GM12875 (cell line): ENCODE measurements at regions not wholly inside any gene's neighbourhood (a gene's known extent, or its start where the extent isn't known, plus 50 kb on each side); places are given as distances from the start of the nearest gene placed in this dataset.

Source experiments
- H3K4me3 ChIP-seq: one replicate; pipeline ENCODE4 v1.5.1; 2011; ENCODE audit warnings: low read depth, low read length, control low read depth
- CTCF ChIP-seq: IDR thresholded peaks from 2 replicates; pipeline ENCODE4 v1.5.1; 2011; ENCODE audit warnings: low read depth, mild to moderate bottlenecking, control low read depth, inconsistent platforms, low read length, moderate library complexity, borderline replicate concordance; ENCODE audit not compliant: insufficient read depth

GRCh38 chr5:53367727-53368126 lies 112.7 kb upstream of the FST start:
- no peak for TF ChIP-seq CTCF
- no peak overlapping the region for H3K4me3 ChIP-seq

- no peak for TF ChIP-seq CTCF
- H3K4me3 ChIP-seq, result no peak overlapping the region
These were observed 111.9 kb upstream of the FST start for GRCh38 chr5:53368516-53368915.

GRCh38 chr5:53368966-53369605 lies 111.3 kb upstream of the FST start:
- H3K4me3 ChIP-seq, result no peak overlapping the region
- no peak for TF ChIP-seq CTCF

GRCh38 chr5:53369681-53370080 lies 110.7 kb upstream of the FST start:
- H3K4me3 ChIP-seq, result no peak overlapping the region
- no peak for TF ChIP-seq CTCF

GRCh38 chr5:53373451-53374158 lies 106.8 kb upstream of the FST start:
- no peak for TF ChIP-seq CTCF
- no peak overlapping the region for H3K4me3 ChIP-seq

- H3K4me3 ChIP-seq, result no peak overlapping the region
- TF ChIP-seq CTCF, result no peak
These were observed 103.6 kb upstream of the FST start for GRCh38 chr5:53376853-53377252.

GRCh38 chr5:53378190-53378589 lies 102.2 kb upstream of the FST start:
- TF ChIP-seq CTCF, result no peak
- H3K4me3 ChIP-seq, result no peak overlapping the region
